GM19035 (cell line): ENCODE measurements at regions not wholly inside any gene's neighbourhood (a gene's known extent, or its start where the extent isn't known, plus 50 kb on each side); places are given as distances from the start of the nearest gene placed in this dataset.

ENCODE experiments used
- ATAC-seq: cut with Tn5 transposase; IDR thresholded peaks from one replicate; pipeline ENCODE4 v1.9.1; 2021; ENCODE audit not compliant: unreplicated experiment

GRCh38 chr9:23412458-23412857, 413.6 kb downstream of the ELAVL2 start:
- ATAC-seq, result no peak

- no peak for ATAC-seq
Measured at GRCh38 chr9:23413541-23413940, 412.5 kb downstream of the ELAVL2 start.

- ATAC-seq, result no peak
Measured at GRCh38 chr9:23423999-23424398, 402.0 kb downstream of the ELAVL2 start.

- ATAC-seq, result no peak
Measured at GRCh38 chr9:23426144-23426543, 399.9 kb downstream of the ELAVL2 start.

GRCh38 chr9:23431459-23431858, 394.6 kb downstream of the ELAVL2 start:
- no peak for ATAC-seq

GRCh38 chr9:23434654-23435053, 391.4 kb downstream of the ELAVL2 start:
- no peak for ATAC-seq

- ATAC-seq, result no peak
Measured at GRCh38 chr9:23438299-23438907, 387.6 kb downstream of the ELAVL2 start.

- no peak for ATAC-seq
Measured at GRCh38 chr9:23441275-23441674, 384.8 kb downstream of the ELAVL2 start.

- no peak for ATAC-seq
Measured at GRCh38 chr9:23444658-23445057, 381.4 kb downstream of the ELAVL2 start.

- no peak for ATAC-seq
Measured at GRCh38 chr9:23447166-23447565, 378.9 kb downstream of the ELAVL2 start.

GRCh38 chr9:23447944-23448343, 378.1 kb downstream of the ELAVL2 start:
- ATAC-seq, result no peak

- no peak for ATAC-seq
Measured at GRCh38 chr9:23451802-23452418, 374.1 kb downstream of the ELAVL2 start.

- ATAC-seq, result no peak
Measured at GRCh38 chr9:23464275-23464674, 361.8 kb downstream of the ELAVL2 start.

- no peak for ATAC-seq
Measured at GRCh38 chr9:23467276-23467675, 358.8 kb downstream of the ELAVL2 start.

GRCh38 chr9:23477908-23478307, 348.1 kb downstream of the ELAVL2 start:
- ATAC-seq, result no peak

GRCh38 chr9:23483566-23483965, 342.5 kb downstream of the ELAVL2 start:
- no peak for ATAC-seq

- ATAC-seq, result no peak
Measured at GRCh38 chr9:23492126-23493002, 333.7 kb downstream of the ELAVL2 start.

- ATAC-seq, result no peak
Measured at GRCh38 chr9:23493219-23493618, 332.8 kb downstream of the ELAVL2 start.

GRCh38 chr9:23496489-23497136, 329.4 kb downstream of the ELAVL2 start:
- ATAC-seq, result no peak

GRCh38 chr9:23497137-23497504, 328.9 kb downstream of the ELAVL2 start:
- no peak for ATAC-seq

- ATAC-seq, result no peak
Measured at GRCh38 chr9:23502004-23502403, 324.0 kb downstream of the ELAVL2 start.

GRCh38 chr9:23522952-23523351, 303.1 kb downstream of the ELAVL2 start:
- ATAC-seq, result no peak
